ENCODE measurements at regions not wholly inside any gene's neighbourhood (a gene's known extent, or its start where the extent isn't known, plus 50 kb on each side); places are given as distances from the start of the nearest gene placed in this dataset.

- no peak for DNase-seq
- Histone ChIP-seq H2AFZ (ENCODE audit: insufficient read depth, low read depth, low read length, poor library complexity, severe bottlenecking) (no peak overlapping the region), H3K4me2 (replicated peaks; ENCODE audit: extremely low read depth, low read length, poor library complexity, severe bottlenecking) (no peak overlapping the region), H3K79me2 (ENCODE audit: insufficient read depth, low read length) (no peaks in the 10 kb centered on the region), H3K9me3 (replicated peaks in 1 of 2; ENCODE audit: control insufficient read depth in 1 of 2, insufficient read depth in 1 of 2, low read length in 2 of 2) (no peaks in the 10 kb centered on the region), H3K27me3 (ENCODE audit: control insufficient read depth in 2 of 2, insufficient read depth in 2 of 2, low read length in 2 of 2) (no peaks in the 10 kb centered on the region), H3K4me1 (ENCODE audit: control insufficient read depth in 1 of 2, insufficient read depth in 2 of 2, low read length in 2 of 2) (no peaks in the 10 kb centered on the region), H3K4me3 (replicated peaks in 1 of 3; ENCODE audit: low read depth in 2 of 3, low read length in 3 of 3) (no peak overlapping the region), H3K27ac (ENCODE audit: low read depth in 1 of 2, low read length in 2 of 2) (no peak overlapping the region), H3K9ac (ENCODE audit: insufficient read depth, low read length, poor library complexity, severe bottlenecking) (no peak overlapping the region), H4K20me1 (ENCODE audit: insufficient read depth, low read length) (no peaks in the 10 kb centered on the region), H3K36me3 (replicated peaks in 1 of 2; ENCODE audit: control insufficient read depth in 1 of 2, insufficient read depth in 2 of 2, low read length in 2 of 2) (no peaks in the 10 kb centered on the region)
- no peak overlapping the region for H3K27ac Mint-ChIP-seq
- intact Hi-C loops (cut with micrococcal nuclease) = no loop called here
- H3K9me3 Mint-ChIP-seq = peaks cover 0 to 6% (median 0%) of the 10 kb centered on the region in 7 donors
- H3K4me3 Mint-ChIP-seq = no peak overlapping the region
- no peaks in the 10 kb centered on the region for H3K36me3 Mint-ChIP-seq
- no peaks in the 10 kb centered on the region for H3K4me1 Mint-ChIP-seq
- no peaks in the 10 kb centered on the region for H3K27me3 Mint-ChIP-seq (ENCODE audit: low read depth in 3 of 3)
- TF ChIP-seq CTCF (IDR thresholded peaks at IDR 0.05) = peak; percentile 39
Measured at GRCh38 chr4:96035727-96036126, 195.8 kb downstream of the PDHA2 start.

DNA sequence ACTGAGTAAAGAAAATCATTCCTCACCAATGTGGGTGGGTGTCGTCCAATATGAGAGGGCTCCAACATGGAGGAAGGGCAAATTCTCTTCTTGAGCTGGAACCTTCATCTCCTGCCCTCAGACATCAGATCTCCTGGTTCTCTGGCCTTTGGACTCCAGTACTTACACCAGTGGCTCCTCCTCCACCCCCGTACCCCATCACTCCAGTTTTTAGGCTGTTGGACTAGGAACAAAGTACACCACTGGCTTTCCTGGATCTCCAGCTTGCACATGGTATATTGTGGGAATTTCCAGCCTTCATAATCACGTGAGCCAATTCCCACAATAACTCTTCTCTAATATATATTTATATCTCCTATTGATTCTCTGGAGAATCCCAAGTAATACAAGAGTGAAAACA lies 196.9 kb downstream of the PDHA2 start:
- Histone ChIP-seq H3K4me2 (replicated peaks; ENCODE audit: extremely low read depth, low read length, poor library complexity, severe bottlenecking) (no peak overlapping the region), H3K4me3 (replicated peaks in 1 of 3; ENCODE audit: low read depth in 2 of 3, low read length in 3 of 3) (no peak overlapping the region), H3K9me3 (replicated peaks in 1 of 2; ENCODE audit: control insufficient read depth in 1 of 2, insufficient read depth in 1 of 2, low read length in 2 of 2) (no peaks in the 10 kb centered on the region), H3K4me1 (ENCODE audit: control insufficient read depth in 1 of 2, insufficient read depth in 2 of 2, low read length in 2 of 2) (no peaks in the 10 kb centered on the region), H3K27me3 (ENCODE audit: control insufficient read depth in 2 of 2, insufficient read depth in 2 of 2, low read length in 2 of 2) (no peaks in the 10 kb centered on the region), H3K27ac (ENCODE audit: low read depth in 1 of 2, low read length in 2 of 2) (no peak overlapping the region), H3K79me2 (ENCODE audit: insufficient read depth, low read length) (no peaks in the 10 kb centered on the region), H4K20me1 (ENCODE audit: insufficient read depth, low read length) (no peaks in the 10 kb centered on the region), H3K36me3 (replicated peaks in 1 of 2; ENCODE audit: control insufficient read depth in 1 of 2, insufficient read depth in 2 of 2, low read length in 2 of 2) (no peaks in the 10 kb centered on the region), H3K9ac (ENCODE audit: insufficient read depth, low read length, poor library complexity, severe bottlenecking) (no peak overlapping the region), H2AFZ (ENCODE audit: insufficient read depth, low read depth, low read length, poor library complexity, severe bottlenecking) (no peak overlapping the region)
- WGBS (ENCODE audit: insufficient coverage) = no CpG with 5 or more reads among the region's 3 CpGs
- intact Hi-C loops (cut with micrococcal nuclease) = no loop called here
- no peaks in the 10 kb centered on the region for H3K36me3 Mint-ChIP-seq
- DNase-seq = no peak
- H3K4me1 Mint-ChIP-seq = no peaks in the 10 kb centered on the region
- TF ChIP-seq CTCF (IDR thresholded peaks at IDR 0.05) = no peak
- H3K27ac Mint-ChIP-seq = no peak overlapping the region
- H3K4me3 Mint-ChIP-seq = no peak overlapping the region
- H3K9me3 Mint-ChIP-seq = peaks cover 0 to 6% (median 0%) of the 10 kb centered on the region in 7 donors
- no peaks in the 10 kb centered on the region for H3K27me3 Mint-ChIP-seq (ENCODE audit: low read depth in 3 of 3)
